ENCODE measurements at regions not wholly inside any gene's neighbourhood (a gene's known extent, or its start where the extent isn't known, plus 50 kb on each side); places are given as distances from the start of the nearest gene placed in this dataset.

- Histone ChIP-seq H3K4me3 (no peak overlapping the region), H3K4me1 (no peaks in the 10 kb centered on the region), H3K27me3 (no peaks in the 10 kb centered on the region), H3K9me3 (no peaks in the 10 kb centered on the region), H3K27ac (no peak overlapping the region), H3K36me3 (replicated peaks in 1 of 2; ENCODE audit: insufficient read depth in 1 of 2, low read depth in 2 of 2) (no peaks in the 10 kb centered on the region)
- DNase-seq = no peak
- ATAC-seq = no peak
- 85 to 86% methylated on average over 5 of the region's 5 CpGs for WGBS, 2 donors
- intact Hi-C loops (cut with DNase I) = no loop called here
- TF ChIP-seq CTCF (IDR thresholded peaks at IDR 0.05) (no peak), POLR2A (IDR thresholded peaks at IDR 0.05) (no peak)
Observed at GRCh38 chr7:152572101-152572500, 103.8 kb downstream of the XRCC2 start.

GRCh38 chr7:152571068-152571467, 104.9 kb downstream of the XRCC2 start:
- H3K27me3 ChIP-seq = no peaks in the 10 kb centered on the region

GRCh38 chr7:152568972-152569371, 107.0 kb downstream of the XRCC2 start:
- ATAC-seq = no peak

More at GRCh38 chr7:152571068-152571467, 104.9 kb downstream of the XRCC2 start:
- intact Hi-C loops (cut with DNase I) = no loop called here
- WGBS, 2 donors = 48 to 81% methylated on average over 3 to 6 of the region's 6 CpGs
- DNase-seq = no peak
- no peaks in the 10 kb centered on the region for H3K9me3 ChIP-seq
- no peak for ATAC-seq
- H3K4me1 ChIP-seq = no peaks in the 10 kb centered on the region
- no peak overlapping the region for H3K27ac ChIP-seq
- H3K36me3 ChIP-seq (replicated peaks in 1 of 2; ENCODE audit: insufficient read depth in 1 of 2, low read depth in 2 of 2) = no peaks in the 10 kb centered on the region
- TF ChIP-seq POLR2A (IDR thresholded peaks at IDR 0.05) = no peak
- no peak overlapping the region for H3K4me3 ChIP-seq

GRCh38 chr7:152565731-152566130, 110.2 kb downstream of the XRCC2 start:
- H3K4me3 ChIP-seq = no peak overlapping the region
- WGBS, 2 donors = 64 to 65% methylated on average over 13 of the region's 13 CpGs
- H3K27ac ChIP-seq = no peak overlapping the region

More at GRCh38 chr7:152568972-152569371, 107.0 kb downstream of the XRCC2 start:
- H3K27ac ChIP-seq = no peak overlapping the region
- no peaks in the 10 kb centered on the region for H3K9me3 ChIP-seq
- intact Hi-C loops (cut with DNase I) = no loop called here
- no peak overlapping the region for H3K4me3 ChIP-seq
- TF ChIP-seq POLR2A (IDR thresholded peaks at IDR 0.05) (no peak), CTCF (IDR thresholded peaks at IDR 0.05) (no peak)
- WGBS, 2 donors = 74 to 85% methylated on average over 6 of the region's 6 CpGs
- no peak for DNase-seq
- H3K36me3 ChIP-seq (replicated peaks in 1 of 2; ENCODE audit: insufficient read depth in 1 of 2, low read depth in 2 of 2) = no peaks in the 10 kb centered on the region
- H3K4me1 ChIP-seq = no peaks in the 10 kb centered on the region
- no peaks in the 10 kb centered on the region for H3K27me3 ChIP-seq

GRCh38 chr7:152564656-152565250, 111.2 kb downstream of the XRCC2 start:
- Histone ChIP-seq H3K4me3 (no peak overlapping the region), H3K36me3 (replicated peaks in 1 of 2; ENCODE audit: insufficient read depth in 1 of 2, low read depth in 2 of 2) (no peaks in the 10 kb centered on the region), H3K4me1 (no peaks in the 10 kb centered on the region), H3K27me3 (no peaks in the 10 kb centered on the region), H3K27ac (no peak overlapping the region), H3K9me3 (no peaks in the 10 kb centered on the region)
- DNase-seq = no peak
- WGBS, 2 donors = 47 to 49% methylated on average over 8 of the region's 8 CpGs
- no peak for ATAC-seq
- intact Hi-C loops (cut with DNase I) = no loop called here
- TF ChIP-seq CTCF (IDR thresholded peaks at IDR 0.05) (no peak), POLR2A (IDR thresholded peaks at IDR 0.05) (no peak)

More at GRCh38 chr7:152565731-152566130, 110.2 kb downstream of the XRCC2 start:
- no peak for DNase-seq
- intact Hi-C loops (cut with DNase I) = no loop called here
- Histone ChIP-seq H3K4me1 (no peaks in the 10 kb centered on the region), H3K27me3 (no peaks in the 10 kb centered on the region), H3K36me3 (replicated peaks in 1 of 2; ENCODE audit: insufficient read depth in 1 of 2, low read depth in 2 of 2) (no peaks in the 10 kb centered on the region), H3K9me3 (no peaks in the 10 kb centered on the region)
- no peak for ATAC-seq
- no peak for TF ChIP-seq POLR2A (IDR thresholded peaks at IDR 0.05)
- TF ChIP-seq CTCF (IDR thresholded peaks at IDR 0.05) = no peak

Measured in body of pancreas (tissue), 4 donors.